GM21447 (cell line): ENCODE measurements at regions not wholly inside any gene's neighbourhood (a gene's known extent, or its start where the extent isn't known, plus 50 kb on each side); places are given as distances from the start of the nearest gene placed in this dataset.
"Not testable (repeated sequence)": the region's sequence is repeated elsewhere in the genome, so short reads cannot be mapped to it uniquely, and the experiment has no call there.

Source experiments
- ATAC-seq: cut with Tn5 transposase; IDR thresholded peaks from one replicate; pipeline ENCODE4 v1.9.1; 2021; ENCODE audit not compliant: unreplicated experiment

GRCh38 chr18:10135302-10135926, 221.6 kb downstream of the VAPA start:
- no peak for ATAC-seq

GRCh38 chr18:10138719-10139118, 224.9 kb downstream of the VAPA start:
- no peak for ATAC-seq

- ATAC-seq, result no peak
These were observed 226.1 kb downstream of the VAPA start for GRCh38 chr18:10139783-10140410.

GRCh38 chr18:10140461-10141282, 226.9 kb downstream of the VAPA start:
- no peak for ATAC-seq

- no peak for ATAC-seq
These were observed 227.7 kb downstream of the VAPA start for GRCh38 chr18:10141559-10141958.

GRCh38 chr18:10142056-10142455, 228.2 kb downstream of the VAPA start:
- no peak for ATAC-seq

- no peak for ATAC-seq
These were observed 228.8 kb downstream of the VAPA start for GRCh38 chr18:10142496-10143160.

- no peak for ATAC-seq
These were observed 229.8 kb downstream of the VAPA start for GRCh38 chr18:10143596-10143995.

- no peak for ATAC-seq
These were observed 231.7 kb downstream of the VAPA start for GRCh38 chr18:10145546-10145945.

GRCh38 chr18:10147226-10147625, 233.4 kb downstream of the VAPA start:
- no peak for ATAC-seq

GRCh38 chr18:10147752-10148151, 233.9 kb downstream of the VAPA start:
- ATAC-seq, result no peak

- ATAC-seq, result no peak
These were observed 234.5 kb downstream of the VAPA start for GRCh38 chr18:10148189-10148929.

- ATAC-seq, result no peak
These were observed 236.1 kb downstream of the VAPA start for GRCh38 chr18:10149768-10150556.

GRCh38 chr18:10150576-10150975, 236.8 kb downstream of the VAPA start:
- not testable (repeated sequence) for ATAC-seq

GRCh38 chr18:10152475-10152874, 238.7 kb downstream of the VAPA start:
- no peak for ATAC-seq

GRCh38 chr18:10153924-10154752, 240.3 kb downstream of the VAPA start:
- no peak for ATAC-seq

- no peak for ATAC-seq
These were observed 243.9 kb downstream of the VAPA start for GRCh38 chr18:10157706-10158105.

- ATAC-seq, result no peak
These were observed 246.4 kb downstream of the VAPA start for GRCh38 chr18:10160251-10160650.

GRCh38 chr18:10161315-10161714, 247.5 kb downstream of the VAPA start:
- ATAC-seq, result no peak
